HG03378 (cell line): ENCODE measurements at regions not wholly inside any gene's neighbourhood (a gene's known extent, or its start where the extent isn't known, plus 50 kb on each side); places are given as distances from the start of the nearest gene placed in this dataset.

Experiments used
- ATAC-seq: cut with Tn5 transposase; IDR thresholded peaks from one replicate; pipeline ENCODE4 v1.9.1; 2021; ENCODE audit warnings: mild to moderate bottlenecking, moderate library complexity; ENCODE audit not compliant: unreplicated experiment

DNA sequence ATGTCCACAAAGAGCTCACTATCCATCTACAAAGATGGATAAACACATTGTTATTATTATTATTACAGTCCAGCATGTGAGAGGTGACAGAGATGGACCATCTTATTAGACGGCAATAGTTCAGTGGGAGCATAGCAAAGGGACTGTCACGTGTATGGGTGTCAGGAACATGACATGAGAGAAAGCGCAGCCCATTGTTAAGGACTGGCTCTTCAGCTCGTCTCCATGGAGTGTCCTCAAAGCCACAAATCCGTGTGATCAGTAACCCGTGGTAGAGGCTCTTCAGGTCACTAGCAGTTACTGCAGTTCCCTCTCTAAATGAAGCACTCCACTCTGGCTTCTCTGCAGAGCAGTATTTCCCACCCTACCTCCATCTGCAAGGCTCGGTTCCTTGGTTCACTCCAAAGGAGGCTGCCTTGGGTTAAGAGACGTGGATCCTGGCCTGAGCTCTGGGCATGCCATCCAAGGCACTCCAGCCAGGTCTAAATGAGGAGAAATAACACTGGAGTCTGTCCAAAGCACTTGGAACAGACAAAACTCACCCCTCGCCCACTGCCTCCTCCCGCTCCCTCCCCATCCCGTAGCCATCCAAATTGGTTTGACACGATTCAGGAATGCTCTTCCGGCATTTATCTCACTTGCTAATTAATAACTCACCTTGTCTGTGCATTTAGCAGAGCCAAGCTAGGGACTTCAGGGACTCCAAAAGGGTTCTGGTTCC, 122.3 kb upstream of the WWC1 start:
- ATAC-seq: no peak

DNA sequence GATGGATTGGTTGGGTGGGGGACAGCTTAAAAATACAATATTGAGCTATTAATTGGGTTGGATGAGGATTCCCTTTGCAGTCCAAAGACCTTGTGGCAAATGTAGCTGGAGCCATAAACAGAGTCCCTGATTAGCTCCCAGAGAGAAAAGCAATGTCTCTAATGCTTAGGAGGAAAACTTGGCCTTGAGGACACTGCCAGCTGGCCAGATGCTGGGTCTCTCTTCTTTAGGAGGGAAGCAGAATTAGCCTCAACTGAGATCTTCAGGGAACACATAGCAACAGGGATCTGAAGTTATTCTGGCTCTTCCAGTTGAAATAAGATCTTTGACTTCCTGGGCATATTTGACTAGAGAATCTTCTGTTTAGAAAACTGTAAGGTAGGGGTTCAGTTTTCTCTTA, 121.7 kb upstream of the WWC1 start:
- ATAC-seq: no peak

DNA sequence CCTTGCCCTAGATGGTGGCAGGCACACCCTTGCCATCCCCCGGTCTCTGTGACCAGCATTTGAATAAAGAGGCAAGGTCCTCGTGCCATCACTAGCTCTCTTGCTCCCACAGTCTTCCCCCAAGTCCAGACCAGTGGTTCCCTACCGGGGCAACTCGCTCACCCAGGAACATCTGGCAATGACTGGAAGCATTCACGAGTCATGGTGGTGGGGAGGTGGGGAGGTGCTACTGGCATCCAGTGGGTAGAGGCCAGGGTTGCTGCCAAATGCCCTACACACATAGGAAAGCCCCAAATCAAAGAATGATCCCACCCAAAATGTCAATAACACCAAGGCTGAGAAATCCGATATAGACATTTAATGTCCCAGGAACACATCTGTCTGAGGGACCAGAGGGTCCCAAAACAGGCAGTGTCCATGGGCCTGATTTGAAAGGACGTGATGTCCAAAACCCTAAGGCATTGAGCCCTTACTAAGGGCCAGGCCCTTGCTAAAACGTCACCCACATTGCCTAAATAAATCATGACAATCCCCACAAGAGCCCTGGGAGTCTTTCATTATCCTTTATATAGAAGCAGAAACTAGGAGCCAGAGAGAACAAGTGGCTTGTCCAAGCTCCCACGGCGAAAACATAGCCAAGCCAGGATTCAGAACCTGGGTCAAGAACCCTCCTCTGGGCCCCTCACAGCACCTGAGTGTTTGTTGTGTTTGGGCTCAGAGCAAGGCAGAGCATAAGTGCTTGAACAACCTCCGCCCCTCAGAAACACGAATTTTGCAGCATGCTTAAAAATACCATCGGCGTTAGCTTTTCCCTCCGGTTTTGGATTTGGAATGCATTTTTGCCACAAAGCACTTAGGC, 119.3 kb upstream of the WWC1 start:
- no peak for ATAC-seq

GRCh38 chr5:168172760-168173223, 118.7 kb upstream of the WWC1 start:
- no peak for ATAC-seq

GRCh38 chr5:168174376-168174775, 117.1 kb upstream of the WWC1 start:
- peak; percentile 61 for ATAC-seq

- no peak for ATAC-seq
Observed at GRCh38 chr5:168176251-168176650, 115.2 kb upstream of the WWC1 start.

- no peak for ATAC-seq
Observed at GRCh38 chr5:168176941-168177340, 114.5 kb upstream of the WWC1 start.

DNA sequence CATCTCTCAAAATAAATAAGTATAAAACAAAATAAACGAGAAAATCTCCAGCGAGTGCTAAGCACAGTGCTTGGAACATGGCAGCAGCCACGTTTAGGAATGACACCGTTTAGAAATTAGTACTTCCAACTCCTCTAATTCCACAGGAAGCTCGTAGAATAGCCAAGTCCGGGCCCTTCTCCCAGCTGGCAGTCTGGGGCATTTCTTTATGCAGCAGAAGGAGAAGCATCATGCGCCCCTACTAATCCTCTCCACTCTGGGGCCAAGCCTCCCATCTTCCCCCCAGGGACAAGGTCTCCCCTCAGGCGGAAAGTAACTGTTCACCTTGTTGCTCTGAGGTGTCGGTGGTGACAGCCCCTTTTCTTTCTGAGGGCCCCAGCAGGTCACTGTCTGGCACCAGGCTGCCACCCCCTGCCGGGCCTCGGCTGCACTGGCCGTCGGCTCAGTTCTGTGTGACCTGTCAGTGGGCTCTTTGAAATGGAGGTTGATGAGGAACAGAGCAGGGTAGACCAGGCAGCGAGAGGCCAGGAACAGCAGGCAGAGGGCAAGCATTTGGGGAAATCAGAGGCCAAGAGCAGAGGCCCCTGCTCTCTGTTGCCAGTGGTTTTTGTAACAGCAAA, 113.5 kb upstream of the WWC1 start:
- ATAC-seq: no peak

DNA sequence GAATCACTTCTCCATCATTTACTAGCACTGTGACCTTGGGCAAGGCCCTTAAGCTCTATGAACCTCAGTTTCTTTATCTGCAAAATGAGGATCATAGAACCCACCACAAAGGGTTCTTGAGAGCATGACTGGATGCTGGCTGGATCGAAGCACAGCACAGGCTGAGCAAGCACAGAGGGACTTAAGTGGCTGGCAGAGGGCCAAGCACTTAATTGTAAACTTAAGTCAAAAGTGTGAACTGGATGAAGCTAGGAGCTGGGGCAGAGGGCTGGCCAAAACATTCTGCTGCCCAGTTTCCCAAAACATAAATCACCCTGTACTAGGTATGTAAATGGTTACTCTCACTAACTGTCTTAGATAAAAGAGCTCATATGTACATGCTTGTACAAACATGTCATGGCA, 112.3 kb upstream of the WWC1 start:
- ATAC-seq: no peak

DNA sequence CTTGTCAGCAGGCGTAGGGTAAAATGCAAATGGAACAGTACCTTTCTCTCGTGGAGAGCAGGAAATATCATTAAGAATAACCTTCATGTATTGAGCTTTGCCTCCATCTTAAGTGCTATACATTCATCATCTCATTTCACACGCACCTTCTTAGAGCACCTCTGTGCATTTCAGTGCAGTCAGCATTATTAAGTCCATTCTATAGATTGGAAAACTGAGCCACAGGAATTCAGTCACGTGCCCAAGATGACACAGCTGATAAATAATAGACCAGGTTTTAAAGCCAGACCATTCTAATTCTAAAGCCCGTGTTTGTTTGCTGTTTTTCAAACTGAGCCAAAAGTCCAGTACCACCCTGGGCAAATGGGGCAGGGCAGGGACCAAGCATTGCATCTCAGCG, 109.2 kb upstream of the WWC1 start:
- ATAC-seq: no peak

DNA sequence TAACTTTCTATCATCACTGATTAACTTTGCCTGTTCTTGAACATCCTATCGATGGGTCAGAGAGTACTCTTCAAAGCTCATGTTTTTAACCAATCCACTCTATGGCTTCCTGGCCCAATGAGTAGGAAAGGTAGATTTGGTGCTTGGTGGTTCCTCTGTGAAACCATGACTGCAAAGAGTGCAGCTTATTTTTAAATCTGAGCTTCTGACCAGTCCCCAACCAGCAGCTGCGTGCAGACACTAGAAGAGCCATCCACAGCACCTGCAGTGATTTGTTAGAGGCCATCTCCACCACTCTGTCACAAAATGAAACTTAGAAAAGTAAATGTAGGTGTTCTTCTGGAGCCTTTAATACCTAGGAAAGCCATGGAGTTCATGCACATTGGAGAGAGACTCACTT, 107.3 kb upstream of the WWC1 start:
- ATAC-seq: no peak

DNA sequence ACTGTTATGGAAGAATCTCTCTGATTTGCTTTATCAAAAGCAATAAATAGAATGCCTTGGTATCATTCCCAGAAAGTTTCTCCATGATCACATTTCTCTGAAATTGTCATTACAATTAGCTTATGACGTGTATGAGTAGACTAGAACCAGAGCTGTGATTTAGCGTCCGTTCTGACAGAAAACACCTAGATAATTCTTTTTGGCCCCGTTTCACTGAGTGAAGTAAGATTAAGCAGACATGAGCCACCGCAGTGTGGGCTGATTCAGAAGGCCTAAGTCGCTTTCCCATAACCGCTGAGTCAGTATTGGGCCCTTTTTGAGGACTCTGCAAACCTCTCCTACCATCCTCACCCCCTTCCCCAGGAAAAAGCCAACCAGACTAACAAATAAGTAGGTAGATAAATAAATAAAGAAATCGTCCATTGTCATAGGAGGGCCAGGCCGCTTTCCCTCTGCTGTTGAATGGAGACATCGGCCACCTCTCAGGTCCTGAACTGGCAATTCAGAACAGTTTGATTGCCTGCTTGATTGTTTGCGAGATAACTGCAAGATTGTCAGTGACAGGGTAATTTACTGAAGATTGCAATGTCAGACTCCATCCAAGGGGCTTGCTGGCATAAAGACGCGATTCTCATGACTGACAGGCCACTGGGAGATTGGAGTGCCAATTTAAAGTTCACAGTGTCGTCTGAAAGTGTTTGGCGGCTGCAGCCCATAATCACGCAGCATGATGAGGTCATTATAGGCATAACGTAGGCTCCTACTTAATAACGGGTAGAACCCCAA, 105.0 kb upstream of the WWC1 start:
- ATAC-seq: no peak

DNA sequence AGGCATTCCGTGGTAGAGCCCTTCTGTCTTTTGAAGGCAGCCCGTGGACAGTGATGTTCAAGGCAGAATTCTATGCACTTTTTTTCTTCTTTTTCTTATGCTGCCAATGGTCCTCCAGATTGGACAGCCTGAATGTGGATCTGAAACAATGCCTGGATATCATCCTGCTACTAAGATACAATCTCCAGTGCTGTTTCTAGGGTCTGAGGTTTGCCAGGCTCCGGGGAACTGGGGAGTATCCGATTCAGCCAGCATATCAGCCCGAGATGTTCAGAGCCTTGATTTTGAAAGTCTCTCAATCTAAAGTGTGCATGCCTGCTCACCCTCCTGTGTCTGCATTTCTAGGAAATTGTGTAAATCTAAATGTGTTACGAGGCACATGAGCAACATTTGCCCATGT, 103.8 kb upstream of the WWC1 start:
- ATAC-seq: no peak

DNA sequence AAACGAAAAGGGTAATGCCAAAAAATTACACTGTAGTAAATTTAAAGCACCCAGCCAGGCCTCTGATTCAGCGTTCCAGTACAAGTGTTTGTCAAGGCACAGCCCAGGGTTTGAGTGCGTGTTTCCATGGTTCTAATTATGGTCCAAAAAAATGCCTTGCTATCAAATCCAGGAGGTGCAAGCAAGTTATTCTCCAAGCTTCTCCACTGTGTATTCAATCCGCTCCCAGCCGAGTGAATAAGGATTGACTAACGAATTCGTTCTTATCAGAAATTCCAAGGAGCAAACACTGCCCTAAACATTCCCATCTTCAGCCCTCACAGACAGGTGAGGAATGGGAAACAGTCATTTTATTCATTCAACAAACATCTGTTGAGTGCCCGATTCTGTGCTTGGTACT, 103.3 kb upstream of the WWC1 start:
- no peak for ATAC-seq

GRCh38 chr5:168192120-168192519, 99.3 kb upstream of the WWC1 start:
- ATAC-seq: no peak

DNA sequence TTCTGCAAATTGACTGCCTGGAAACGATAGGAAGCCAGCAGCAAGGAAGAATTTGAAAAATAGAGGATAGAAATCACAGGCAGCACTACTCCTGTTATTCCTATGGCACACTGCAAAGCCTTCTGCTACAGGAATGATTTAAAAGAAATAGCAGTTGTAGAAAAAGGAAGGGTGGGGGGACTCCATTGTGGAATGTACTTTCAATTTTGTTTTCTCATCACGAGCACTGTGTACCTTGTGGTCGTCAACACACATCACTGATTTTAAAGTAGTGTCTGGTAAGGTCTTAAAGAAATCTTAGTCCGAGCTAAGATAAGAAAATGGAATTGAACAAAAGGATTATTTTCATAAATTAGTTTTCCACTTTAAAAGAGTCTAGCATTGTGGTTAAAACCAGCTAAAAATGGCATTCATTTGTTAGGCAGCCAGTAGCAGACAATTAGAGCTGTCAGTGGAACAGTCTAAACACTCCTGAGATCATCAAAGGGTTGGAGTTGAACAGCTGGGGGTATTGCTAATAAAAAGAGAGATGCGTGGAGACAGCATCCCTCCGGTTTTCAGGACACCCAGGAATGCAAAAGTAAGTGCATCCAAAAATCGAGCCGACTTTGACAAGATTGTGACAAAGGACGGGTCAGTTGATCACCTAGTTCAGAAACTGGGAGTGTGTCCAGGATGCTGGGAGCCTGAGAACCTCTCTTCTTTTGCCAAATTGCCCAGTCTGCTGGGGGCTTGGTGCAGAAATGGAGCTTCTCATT, 97.8 kb upstream of the WWC1 start:
- no peak for ATAC-seq

DNA sequence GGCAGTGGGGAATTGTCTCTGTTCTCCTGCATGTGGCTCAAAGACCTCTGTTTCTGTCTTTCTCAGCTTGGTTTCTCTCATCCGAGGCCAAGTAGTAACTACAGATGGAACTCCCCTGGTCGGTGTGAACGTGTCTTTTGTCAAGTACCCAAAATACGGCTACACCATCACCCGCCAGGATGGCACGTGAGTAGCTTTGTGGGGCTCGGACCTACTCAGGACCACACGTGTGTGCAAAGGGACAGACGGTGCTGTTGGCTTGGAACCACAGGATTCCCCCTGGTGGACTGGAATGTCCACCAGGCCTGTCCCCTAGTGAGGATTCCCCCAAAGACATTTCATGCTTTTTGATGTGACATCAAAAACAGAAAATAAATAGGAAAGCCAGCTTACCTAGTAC, 96.3 kb upstream of the WWC1 start:
- ATAC-seq: no peak

GRCh38 chr5:168198359-168198758, 93.1 kb upstream of the WWC1 start:
- no peak for ATAC-seq

GRCh38 chr5:168202996-168203395, 88.4 kb upstream of the WWC1 start:
- ATAC-seq: no peak

- no peak for ATAC-seq
Observed at GRCh38 chr5:168204165-168204564, 87.3 kb upstream of the WWC1 start.
